Esophagus mucosa (tissue), 1 donor: ENCODE measurements at regions not wholly inside any gene's neighbourhood (a gene's known extent, or its start where the extent isn't known, plus 50 kb on each side); places are given as distances from the start of the nearest gene placed in this dataset.

Source experiments
- ATAC-seq: fragments of 200-7000 bp; cut with Tn5 transposase; one replicate; pipeline ENCODE4 v1.9.1; 2020
- donor health status: DM: yes; HTN: yes; CAD: no.

DNA sequence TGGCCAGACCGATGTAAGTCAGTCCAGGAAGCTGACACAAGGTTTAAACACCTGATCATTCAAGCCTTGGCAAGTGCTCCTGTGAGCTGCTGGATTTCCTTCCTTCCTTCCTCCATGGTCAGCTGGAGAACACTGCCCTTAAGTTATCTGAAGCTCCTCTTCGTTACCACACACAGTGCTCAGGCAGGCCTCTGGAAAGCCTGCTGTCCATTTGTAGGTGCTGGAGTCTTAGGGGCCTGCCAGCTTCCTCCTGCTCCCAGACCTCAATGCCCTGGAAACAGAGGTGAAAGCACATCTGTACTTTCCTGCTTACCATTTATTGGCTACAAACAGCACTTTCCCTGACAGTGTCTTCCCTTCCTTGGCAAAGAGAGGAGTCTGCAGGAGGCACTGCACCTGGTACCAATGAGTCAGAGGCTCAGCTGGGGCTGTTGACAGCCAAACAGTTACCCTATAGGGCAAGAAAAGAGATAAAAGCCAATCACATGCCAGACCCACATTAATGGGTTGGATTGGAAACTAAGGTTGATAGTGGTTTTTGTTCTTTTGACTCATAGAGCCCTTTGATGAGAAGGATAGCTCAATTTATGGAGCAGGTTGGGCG, 72.6 kb upstream of the PUM3 start:
- ATAC-seq = peak; percentile 18

DNA sequence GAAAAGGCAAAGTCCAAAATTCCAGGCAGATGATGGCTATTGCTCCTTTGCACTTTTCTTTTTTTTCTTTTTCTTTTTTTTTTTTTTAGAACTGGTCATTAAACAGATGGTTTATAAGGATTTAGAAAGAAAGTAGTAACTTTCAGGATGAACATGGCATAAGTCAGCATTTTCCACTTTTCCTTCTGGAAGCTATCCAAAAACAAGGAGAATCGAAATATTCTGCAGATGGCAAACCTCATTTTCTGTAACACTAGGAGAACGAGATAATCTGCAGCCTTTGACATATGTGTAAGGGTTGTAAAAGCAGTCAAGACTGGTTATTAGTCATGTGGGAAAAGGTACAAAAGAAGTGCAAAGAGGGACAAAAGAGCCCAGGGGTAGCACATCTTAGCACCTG, 69.1 kb upstream of the PUM3 start:
- ATAC-seq = no peak

DNA sequence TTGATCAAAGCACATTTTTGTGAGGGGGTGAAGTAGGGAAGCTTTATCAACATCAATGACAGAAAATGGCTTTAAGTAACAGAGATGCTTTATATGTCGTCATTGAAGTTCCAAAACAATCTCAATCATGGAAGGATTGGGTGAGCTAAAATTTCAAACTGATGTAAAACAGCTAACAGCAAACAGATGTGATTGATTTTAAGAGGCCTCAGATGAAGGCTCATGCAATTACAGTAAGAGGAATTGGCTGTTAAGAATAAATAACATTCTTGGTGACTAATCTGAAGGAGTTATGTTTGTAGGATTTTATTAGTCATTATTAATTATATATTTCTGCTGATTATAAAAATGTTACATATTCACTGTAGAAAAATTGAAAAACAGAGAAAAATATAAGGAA, 63.5 kb upstream of the PUM3 start:
- no peak for ATAC-seq

DNA sequence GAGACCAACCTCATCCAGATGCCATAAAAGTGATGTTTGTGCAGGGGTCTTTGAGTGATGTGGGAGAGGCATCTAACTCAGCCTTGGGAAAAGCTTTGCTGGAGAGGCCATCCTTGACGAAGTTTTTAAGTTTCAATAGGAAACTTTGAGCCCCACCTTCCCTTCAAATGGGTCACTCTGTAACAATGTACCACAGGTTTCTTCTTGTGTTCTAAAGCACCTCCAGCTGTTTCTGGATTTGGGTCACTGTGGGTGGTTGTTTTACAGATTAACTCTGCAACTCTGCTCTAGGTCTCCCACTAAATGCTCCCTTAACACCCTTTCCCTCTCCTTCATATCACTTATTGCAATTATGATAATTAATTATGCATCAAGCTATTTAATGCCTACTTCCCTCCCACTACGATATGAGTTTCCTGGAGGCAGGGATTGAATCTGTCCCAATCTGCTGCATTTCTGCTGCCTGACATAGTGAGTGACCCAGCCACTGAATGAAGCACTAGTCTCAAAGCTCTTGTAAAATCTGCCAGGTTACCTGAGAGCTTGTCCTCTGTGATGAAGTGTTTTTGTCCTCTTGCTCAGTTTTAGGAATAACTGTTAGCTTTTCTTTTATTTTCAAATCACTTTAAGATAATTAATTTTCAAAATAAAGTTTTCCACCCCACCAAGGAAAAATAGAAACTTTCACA, 60.5 kb upstream of the PUM3 start:
- ATAC-seq = no peak
